Thoracic aorta (tissue), 2 donors: ENCODE measurements at regions not wholly inside any gene's neighbourhood (a gene's known extent, or its start where the extent isn't known, plus 50 kb on each side); places are given as distances from the start of the nearest gene placed in this dataset.

Experiments used
- ATAC-seq: fragments of 150-250 bp; one replicate; pipeline ENCODE4 v1.8.0; 2017; ENCODE audit warnings: low read depth; ENCODE audit not compliant: insufficient number of reproducible peaks, low FRiP score
- DNase-seq: peaks from one replicate; pipeline ENCODE4 v3.0.0-alpha.2; 2020; ENCODE audit warnings: low spot score
- H3K27ac ChIP-seq, 2 donors: fragments of 200-600 bp; sonication (generic); 1 replicate in 1 of 2; 2 replicates in 1 of 2; pipeline ENCODE4 v1.5.1; 2016; ENCODE audit warnings: mild to moderate bottlenecking in 2 of 2, moderate library complexity in 2 of 2
- H3K27me3 ChIP-seq: fragments of 200-600 bp; sonication (generic); replicated peaks from 2 replicates; pipeline ENCODE4 v1.6.0; 2016; ENCODE audit warnings: mild to moderate bottlenecking; ENCODE audit not compliant: insufficient read depth
- H3K36me3 ChIP-seq: fragments of 200-600 bp; sonication (generic); one replicate; pipeline ENCODE4 v1.5.1; 2016
- H3K4me1 ChIP-seq, 2 donors: fragments of 200-600 bp; sonication (generic); 1 replicate in 1 of 2; 2 replicates in 1 of 2; pipeline versions ENCODE4 v1.5.1 to v1.6.0; 2016; ENCODE audit warnings: low read depth in 2 of 2, mild to moderate bottlenecking in 1 of 2; ENCODE audit not compliant: control insufficient read depth in 1 of 2
- H3K4me3 ChIP-seq: fragments of 200-600 bp; sonication (generic); 2 replicates; pipeline ENCODE4 v1.5.1; 2016; ENCODE audit warnings: mild to moderate bottlenecking
- H3K9me3 ChIP-seq: fragments of 200-600 bp; sonication (generic); 2 replicates; pipeline ENCODE4 v1.5.1; 2016
- TF ChIP-seq, protein P1 (sequence below): fragments of 200-600 bp; sonication (generic); IDR thresholded peaks from one replicate; pipeline ENCODE4 v1.5.1; 2019; ENCODE audit warnings: antibody characterized with exemption

DNA sequence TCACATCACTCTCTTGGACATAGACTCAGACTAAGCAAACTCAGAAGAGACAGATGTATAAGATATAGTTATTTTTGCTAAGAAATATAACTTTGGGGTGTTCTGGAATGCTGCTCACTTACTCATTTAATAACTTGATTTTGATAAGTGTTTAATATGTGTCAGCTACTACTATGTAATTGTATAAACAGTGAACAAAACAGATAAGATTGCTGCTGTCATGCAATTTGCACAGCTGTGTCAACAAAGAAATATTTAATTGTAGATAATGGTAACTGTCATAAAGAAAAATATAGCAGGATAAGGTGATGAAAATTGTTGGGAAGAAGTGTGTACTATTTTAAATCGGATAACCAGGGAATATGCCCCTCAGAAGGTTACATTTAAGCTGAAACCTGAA, 84.1 kb upstream of the ZDHHC17 start:
- TF ChIP-seq, protein P1, sequence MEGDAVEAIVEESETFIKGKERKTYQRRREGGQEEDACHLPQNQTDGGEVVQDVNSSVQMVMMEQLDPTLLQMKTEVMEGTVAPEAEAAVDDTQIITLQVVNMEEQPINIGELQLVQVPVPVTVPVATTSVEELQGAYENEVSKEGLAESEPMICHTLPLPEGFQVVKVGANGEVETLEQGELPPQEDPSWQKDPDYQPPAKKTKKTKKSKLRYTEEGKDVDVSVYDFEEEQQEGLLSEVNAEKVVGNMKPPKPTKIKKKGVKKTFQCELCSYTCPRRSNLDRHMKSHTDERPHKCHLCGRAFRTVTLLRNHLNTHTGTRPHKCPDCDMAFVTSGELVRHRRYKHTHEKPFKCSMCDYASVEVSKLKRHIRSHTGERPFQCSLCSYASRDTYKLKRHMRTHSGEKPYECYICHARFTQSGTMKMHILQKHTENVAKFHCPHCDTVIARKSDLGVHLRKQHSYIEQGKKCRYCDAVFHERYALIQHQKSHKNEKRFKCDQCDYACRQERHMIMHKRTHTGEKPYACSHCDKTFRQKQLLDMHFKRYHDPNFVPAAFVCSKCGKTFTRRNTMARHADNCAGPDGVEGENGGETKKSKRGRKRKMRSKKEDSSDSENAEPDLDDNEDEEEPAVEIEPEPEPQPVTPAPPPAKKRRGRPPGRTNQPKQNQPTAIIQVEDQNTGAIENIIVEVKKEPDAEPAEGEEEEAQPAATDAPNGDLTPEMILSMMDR: no peak
- Histone ChIP-seq H3K9me3 (no peaks in the 10 kb centered on the region), H3K4me3 (no peak overlapping the region), H3K27me3 (no peaks in the 10 kb centered on the region), H3K27ac (no peak overlapping the region), H3K36me3 (no peaks in the 10 kb centered on the region), H3K4me1 (peaks cover 0 to under 1% of the 10 kb centered on the region in 2 donors)
- DNase-seq (no peak), ATAC-seq (no peak)

GRCh38 chr12:76680940-76681339, 83.0 kb upstream of the ZDHHC17 start:
- DNase-seq (no peak), ATAC-seq (no peak)
- peaks cover 0 to 9% of the 10 kb centered on the region in 2 donors for H3K4me1 ChIP-seq
- TF ChIP-seq, protein P1: no peak
- no peak overlapping the region for H3K4me3 ChIP-seq
- no peaks in the 10 kb centered on the region for H3K27me3 ChIP-seq
- no peaks in the 10 kb centered on the region for H3K36me3 ChIP-seq
- no peaks in the 10 kb centered on the region for H3K9me3 ChIP-seq
- no peak overlapping the region for H3K27ac ChIP-seq

GRCh38 chr12:76685246-76685678, 78.7 kb upstream of the ZDHHC17 start:
- Histone ChIP-seq H3K36me3 (no peaks in the 10 kb centered on the region), H3K9me3 (no peaks in the 10 kb centered on the region), H3K27ac (no peak overlapping the region), H3K27me3 (no peaks in the 10 kb centered on the region), H3K4me1 (peaks cover 0 to 13% of the 10 kb centered on the region in 2 donors), H3K4me3 (peak overlapping the region; percentile 22)
- ATAC-seq (no peak), DNase-seq (no peak)
- TF ChIP-seq, protein P1: no peak

DNA sequence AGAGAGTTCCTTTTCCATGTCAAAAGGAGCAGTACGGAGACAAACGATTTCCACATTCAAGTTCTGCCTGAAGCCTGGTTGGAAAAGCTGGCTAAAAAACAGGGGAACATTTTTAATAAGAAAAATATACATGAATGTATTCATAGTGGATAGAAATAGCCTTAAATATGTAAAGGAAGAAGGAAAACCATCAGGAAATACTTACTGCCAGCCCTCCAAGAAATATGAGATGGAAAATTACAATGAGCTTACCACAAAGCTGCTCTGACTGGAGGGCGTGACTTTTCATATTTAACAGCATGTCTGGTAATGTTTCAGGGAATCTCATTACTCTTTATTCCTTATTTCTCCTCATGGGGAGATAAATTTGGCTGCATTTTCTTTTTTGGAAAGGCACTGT, 75.9 kb upstream of the ZDHHC17 start:
- H3K27me3 ChIP-seq: no peaks in the 10 kb centered on the region
- DNase-seq (no peak), ATAC-seq (no peak)
- no peak overlapping the region for H3K27ac ChIP-seq
- no peak overlapping the region for H3K4me3 ChIP-seq
- TF ChIP-seq, protein P1: no peak
- peaks cover 0 to 13% of the 10 kb centered on the region in 2 donors for H3K4me1 ChIP-seq
- no peaks in the 10 kb centered on the region for H3K9me3 ChIP-seq
- no peaks in the 10 kb centered on the region for H3K36me3 ChIP-seq

GRCh38 chr12:76688631-76689030, 75.3 kb upstream of the ZDHHC17 start:
- H3K36me3 ChIP-seq: no peaks in the 10 kb centered on the region
- H3K27ac ChIP-seq: no peak overlapping the region
- ATAC-seq (no peak), DNase-seq (no peak)
- no peak overlapping the region for H3K4me3 ChIP-seq
- H3K4me1 ChIP-seq: peaks cover 0 to 13% of the 10 kb centered on the region in 2 donors
- no peaks in the 10 kb centered on the region for H3K9me3 ChIP-seq
- TF ChIP-seq, protein P1: no peak
- no peaks in the 10 kb centered on the region for H3K27me3 ChIP-seq
